ENCODE measurements at regions not wholly inside any gene's neighbourhood (a gene's known extent, or its start where the extent isn't known, plus 50 kb on each side); places are given as distances from the start of the nearest gene placed in this dataset.
A peak's percentile ranks its signal among the peaks of the same experiment; 100 is the strongest.

- Histone ChIP-seq H2BK15ac (ENCODE audit: low read depth, low read length) (no peak overlapping the region), H2BK120ac (ENCODE audit: low read depth, low read length) (peak overlapping the region; percentile 21; the same call in 1 of the 2 replicates), H3K4me1 (ENCODE audit: control insufficient read depth, insufficient read depth, low read length) (no peaks in the 10 kb centered on the region; the same call in 1 of the 2 replicates), H3K9ac (ENCODE audit: low read depth, low read length) (no peak overlapping the region), H2AK5ac (ENCODE audit: low read depth, low read length) (peak overlapping the region; percentile 69; the same call in 1 of the 2 replicates), H4K5ac (ENCODE audit: low read depth, low read length) (no peak overlapping the region), H3K9me3 (ENCODE audit: control insufficient read depth, insufficient read depth, low read length) (no peaks in the 10 kb centered on the region), H3K79me1 (ENCODE audit: low read depth in 1 of 2, low read length in 2 of 2) (no peaks in the 10 kb centered on the region), H3K27me3 (ENCODE audit: control insufficient read depth, insufficient read depth, low read length) (peaks cover 13% of the 10 kb centered on the region), H3K4ac (ENCODE audit: low read depth, low read length) (peak overlapping the region; percentile 32; the same call in 1 of the 2 replicates), H3K18ac (ENCODE audit: low read depth, low read length) (no peak overlapping the region), H3K9me1 (ENCODE audit: insufficient read depth, low read length) (no peaks in the 10 kb centered on the region), H2BK5ac (ENCODE audit: low read depth, low read length, poor library complexity, severe bottlenecking) (no peak overlapping the region), H4K8ac (ENCODE audit: low read depth in 2 of 2, low read length in 2 of 2) (no peak overlapping the region; a peak in 1 of 4 replicates), H3K23ac (ENCODE audit: low read depth, low read length) (no peak overlapping the region), H4K91ac (ENCODE audit: insufficient read depth, low read depth, low read length) (no peak overlapping the region), H4K20me1 (ENCODE audit: insufficient read depth, low read length) (no peaks in the 10 kb centered on the region), H3K4me2 (ENCODE audit: low read depth, low read length) (no peak overlapping the region), H3K4me3 (ENCODE audit: insufficient read depth, low read depth, low read length) (no peak overlapping the region), H3K27ac (ENCODE audit: insufficient read depth, low read length) (no peak overlapping the region), H2AK9ac (replicated peaks; ENCODE audit: low read depth, low read length, poor library complexity) (no peak overlapping the region), H2AFZ (replicated peaks; ENCODE audit: low read length, poor library complexity) (peak overlapping the region; percentile 26), H3K14ac (replicated peaks; ENCODE audit: low read depth, low read length) (0 out of 2 replicates have a peak overlapping the region, but pooled peaks have one; percentile 55), H2BK20ac (ENCODE audit: low read depth, low read length) (no peak overlapping the region), H3K56ac (ENCODE audit: extremely low read depth, insufficient read depth, low read length) (no peak overlapping the region), H3K36me3 (ENCODE audit: control insufficient read depth, insufficient read depth, low read length) (no peaks in the 10 kb centered on the region)
- ChIA-PET CTCF (no interaction called here), POLR2A (ENCODE audit: unreplicated experiment) (no interaction called here)
- no peak for TF ChIP-seq RAD21 (IDR thresholded peaks at IDR 0.05; ENCODE audit: low read length)
- no peak for TF ChIP-seq CTCF (conservative IDR thresholded peaks at IDR 0.05; ENCODE audit: low read depth, low read length)
- TF ChIP-seq FOS (IDR thresholded peaks at IDR 0.05; ENCODE audit: low read depth, low read length), result no peak
- no peak for TF ChIP-seq RFX5 (IDR thresholded peaks at IDR 0.05; ENCODE audit: low read depth, low read length)
- TF ChIP-seq RCOR1 (IDR thresholded peaks at IDR 0.05; ENCODE audit: insufficient replicate concordance, low read length), result no peak
- no peak for TF ChIP-seq BHLHE40 (IDR thresholded peaks at IDR 0.05; ENCODE audit: low read depth, low read length)
- TF ChIP-seq POLR2A (IDR thresholded peaks at IDR 0.05; ENCODE audit: low read depth, low read length), result no peak
- no peak for TF ChIP-seq MAZ (IDR thresholded peaks at IDR 0.05; ENCODE audit: borderline replicate concordance, low read depth, low read length)
- TF ChIP-seq CEBPB (IDR thresholded peaks at IDR 0.05; ENCODE audit: low read depth, low read length), result no peak
- no peak for TF ChIP-seq SMC3 (IDR thresholded peaks at IDR 0.05; ENCODE audit: low read depth, low read length)
- TF ChIP-seq USF2 (IDR thresholded peaks at IDR 0.05; ENCODE audit: low read depth, low read length), result no peak
- TF ChIP-seq ELK1 (IDR thresholded peaks at IDR 0.05; ENCODE audit: borderline replicate concordance, low read depth, low read length), result no peak
- in situ Hi-C loops (cut with MboI; ENCODE audit: low sequenced_read_pairs) (no loop called here), dilution Hi-C loops (cut with HindIII; ENCODE audit: low sequenced_read_pairs, unreplicated experiment) (no loop called here), intact Hi-C loops (cut with micrococcal nuclease) (no loop called here)
- WGBS, 2 experiments (ENCODE audit: extremely low coverage in 2 of 2, insufficient read length in 1 of 2), result 71% methylated on average over 1 of the region's 4 CpGs; no CpG with 5 or more reads in 1 of the 2 experiments
- BruUV-seq (replicated peaks), result no TSS peak
- DNase-seq, result peak; percentile 52
- ATAC-seq (ENCODE audit: low read depth), result no peak
Measured at GRCh38 chr3:43217633-43218032, 68.7 kb upstream of the SNRK start.

All from IMR-90 (cell line).